ENCODE measurements at regions not wholly inside any gene's neighbourhood (a gene's known extent, or its start where the extent isn't known, plus 50 kb on each side); places are given as distances from the start of the nearest gene placed in this dataset.

DNA sequence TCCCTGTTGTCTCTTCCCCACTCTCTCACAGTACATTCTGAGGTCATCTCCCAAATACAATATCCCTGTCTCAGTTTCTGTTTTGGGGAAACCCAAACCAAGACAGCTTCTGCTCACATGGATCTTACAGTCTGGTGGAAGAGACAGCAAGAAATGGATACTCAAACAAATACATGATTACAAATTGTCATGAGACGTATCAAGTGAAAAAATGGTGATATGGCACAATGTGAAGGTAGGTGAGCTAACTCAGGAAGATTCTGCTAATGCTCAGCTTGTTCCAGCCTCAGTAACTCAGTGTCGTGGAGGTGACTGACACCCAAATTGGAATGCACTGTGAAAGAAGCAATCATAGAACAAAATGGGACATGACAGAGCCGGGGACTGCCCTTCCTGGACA, 68.3 kb downstream of the CHST1 start:
- H3K27me3 Mint-ChIP-seq (ENCODE audit: low read depth, poor library complexity) = peaks cover 43% of the 10 kb centered on the region
- DNase-seq = no peak
- H3K27ac Mint-ChIP-seq = no peak overlapping the region
- no peak overlapping the region for H3K4me3 Mint-ChIP-seq
- no peaks in the 10 kb centered on the region for H3K4me1 Mint-ChIP-seq
- H3K36me3 Mint-ChIP-seq (ENCODE audit: low read depth) = no peaks in the 10 kb centered on the region
- TF ChIP-seq, protein P1, sequence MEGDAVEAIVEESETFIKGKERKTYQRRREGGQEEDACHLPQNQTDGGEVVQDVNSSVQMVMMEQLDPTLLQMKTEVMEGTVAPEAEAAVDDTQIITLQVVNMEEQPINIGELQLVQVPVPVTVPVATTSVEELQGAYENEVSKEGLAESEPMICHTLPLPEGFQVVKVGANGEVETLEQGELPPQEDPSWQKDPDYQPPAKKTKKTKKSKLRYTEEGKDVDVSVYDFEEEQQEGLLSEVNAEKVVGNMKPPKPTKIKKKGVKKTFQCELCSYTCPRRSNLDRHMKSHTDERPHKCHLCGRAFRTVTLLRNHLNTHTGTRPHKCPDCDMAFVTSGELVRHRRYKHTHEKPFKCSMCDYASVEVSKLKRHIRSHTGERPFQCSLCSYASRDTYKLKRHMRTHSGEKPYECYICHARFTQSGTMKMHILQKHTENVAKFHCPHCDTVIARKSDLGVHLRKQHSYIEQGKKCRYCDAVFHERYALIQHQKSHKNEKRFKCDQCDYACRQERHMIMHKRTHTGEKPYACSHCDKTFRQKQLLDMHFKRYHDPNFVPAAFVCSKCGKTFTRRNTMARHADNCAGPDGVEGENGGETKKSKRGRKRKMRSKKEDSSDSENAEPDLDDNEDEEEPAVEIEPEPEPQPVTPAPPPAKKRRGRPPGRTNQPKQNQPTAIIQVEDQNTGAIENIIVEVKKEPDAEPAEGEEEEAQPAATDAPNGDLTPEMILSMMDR (IDR thresholded peaks at IDR 0.05) = no peak
- H3K9me3 Mint-ChIP-seq = peaks cover 4% of the 10 kb centered on the region

DNA sequence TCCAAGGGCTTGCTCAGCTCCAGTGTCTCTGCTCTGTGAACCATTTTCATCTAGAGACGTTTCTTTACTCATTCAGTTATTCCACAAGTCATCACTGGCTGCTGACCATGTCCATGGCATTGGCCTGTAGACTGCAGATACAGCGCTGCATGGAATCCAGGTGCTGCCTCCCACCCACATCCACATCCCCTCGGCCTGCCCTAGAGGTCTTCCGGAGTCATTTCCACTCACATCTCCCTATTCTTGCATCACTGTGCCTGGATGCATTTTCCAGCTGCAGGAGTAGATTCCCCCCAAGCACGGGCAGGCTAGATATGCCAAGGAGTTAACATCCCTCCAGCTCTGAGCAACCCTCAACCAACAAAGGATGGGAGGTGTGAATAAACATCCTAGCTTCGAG, 68.9 kb downstream of the CHST1 start:
- Mint-ChIP-seq H3K27ac (no peak overlapping the region), H3K9me3 (no peaks in the 10 kb centered on the region), H3K27me3 (ENCODE audit: low read depth, poor library complexity) (peaks cover 45% of the 10 kb centered on the region), H3K36me3 (ENCODE audit: low read depth) (no peaks in the 10 kb centered on the region), H3K4me3 (no peak overlapping the region), H3K4me1 (no peaks in the 10 kb centered on the region)
- DNase-seq = no peak
- TF ChIP-seq, protein P1 (IDR thresholded peaks at IDR 0.05) = no peak

DNA sequence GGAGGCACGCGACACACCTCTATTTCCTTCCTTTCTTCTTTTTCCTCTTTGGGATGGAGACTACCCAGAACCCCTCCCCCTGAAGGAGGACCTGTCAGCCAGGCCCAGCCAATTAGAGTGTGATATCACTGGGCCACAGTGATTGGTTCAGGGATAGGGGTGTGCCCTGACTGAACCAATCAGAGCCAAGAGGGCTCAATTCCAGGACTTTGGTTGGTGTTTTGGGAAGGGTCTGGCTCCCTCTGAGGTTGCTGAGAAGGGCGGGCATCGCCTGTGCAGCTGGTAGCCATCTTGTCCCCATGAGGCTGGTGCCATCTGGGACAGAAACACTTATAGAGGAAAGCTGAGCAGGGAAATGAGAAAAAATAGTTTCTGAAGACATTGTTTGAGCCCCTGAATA, 71.4 kb downstream of the CHST1 start:
- TF ChIP-seq, protein P1 (IDR thresholded peaks at IDR 0.05) = no peak
- no peaks in the 10 kb centered on the region for H3K4me1 Mint-ChIP-seq
- no peaks in the 10 kb centered on the region for H3K9me3 Mint-ChIP-seq

DNA sequence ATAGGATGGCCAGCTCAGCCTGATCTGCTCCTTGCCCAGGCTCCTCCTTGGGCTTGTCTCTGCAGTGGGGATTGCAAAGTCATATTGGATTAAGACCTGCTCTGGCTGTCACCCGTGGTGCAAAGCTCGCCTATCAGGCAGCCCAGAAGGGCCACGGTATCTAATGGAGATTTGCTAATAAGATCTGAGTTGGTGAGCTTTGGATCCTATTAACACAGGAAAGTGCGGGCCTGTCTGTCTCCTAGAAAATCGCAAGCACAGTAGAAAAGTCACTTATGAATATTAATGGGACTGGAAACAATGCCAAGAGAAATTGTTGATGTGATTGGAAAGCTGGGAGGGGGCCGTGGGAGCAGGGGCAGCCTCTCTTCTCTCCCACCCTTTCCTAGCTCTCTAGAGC, 72.8 kb downstream of the CHST1 start:
- H3K36me3 Mint-ChIP-seq (ENCODE audit: low read depth) = no peaks in the 10 kb centered on the region
- no peak overlapping the region for H3K4me3 Mint-ChIP-seq
- DNase-seq = no peak
- H3K4me1 Mint-ChIP-seq = no peaks in the 10 kb centered on the region
- H3K9me3 Mint-ChIP-seq = no peaks in the 10 kb centered on the region
- TF ChIP-seq, protein P1 (IDR thresholded peaks at IDR 0.05) = no peak
- no peak overlapping the region for H3K27ac Mint-ChIP-seq
- peaks cover 45% of the 10 kb centered on the region for H3K27me3 Mint-ChIP-seq (ENCODE audit: low read depth, poor library complexity)

More for the DNA sequence above, 71.4 kb downstream of the CHST1 start:
- no peaks in the 10 kb centered on the region for H3K36me3 Mint-ChIP-seq (ENCODE audit: low read depth)
- no peak overlapping the region for H3K27ac Mint-ChIP-seq
- H3K27me3 Mint-ChIP-seq (ENCODE audit: low read depth, poor library complexity) = peaks cover 42% of the 10 kb centered on the region
- DNase-seq = no peak
- H3K4me3 Mint-ChIP-seq = no peak overlapping the region

DNA sequence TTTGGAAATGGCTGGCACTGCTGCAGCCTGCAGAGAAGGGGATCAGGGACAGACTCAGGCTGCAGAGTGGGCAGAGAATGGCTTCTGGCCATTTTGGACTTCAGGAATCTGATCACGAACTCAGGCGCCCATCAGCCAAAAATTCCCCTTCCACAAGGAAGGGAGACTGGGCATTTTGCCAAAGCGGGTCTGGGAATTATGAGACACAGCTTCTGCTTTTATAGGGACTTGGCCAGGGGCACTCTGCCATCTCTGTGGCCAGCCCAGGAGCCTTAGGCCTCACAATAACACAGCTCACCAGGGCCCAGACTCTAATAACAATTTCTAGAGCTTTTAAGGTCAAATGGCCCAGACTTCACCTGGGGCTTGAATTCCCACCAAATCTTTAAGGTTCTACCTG, 74.7 kb downstream of the CHST1 start:
- H3K4me3 Mint-ChIP-seq = no peak overlapping the region

DNA sequence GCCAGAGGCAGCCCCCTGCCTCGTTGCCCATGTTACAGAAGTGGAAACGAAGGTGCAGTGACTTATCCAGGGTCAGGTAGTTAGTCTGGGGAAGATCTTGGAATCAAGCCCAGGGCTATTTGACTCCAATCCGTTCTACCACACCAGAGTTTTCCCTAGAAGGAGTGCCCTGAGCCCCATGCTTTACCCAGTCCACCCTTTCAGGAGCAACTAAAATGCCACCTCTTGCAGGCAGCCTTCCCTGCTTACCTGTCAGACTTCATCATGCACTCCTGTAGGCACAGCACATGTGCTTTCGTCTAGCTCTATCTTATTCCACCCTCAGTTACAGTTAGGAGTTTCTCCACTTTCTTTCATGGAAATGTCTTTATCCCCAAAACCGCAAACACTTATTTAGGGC, 80.2 kb downstream of the CHST1 start:
- Mint-ChIP-seq H3K9me3 (no peaks in the 10 kb centered on the region), H3K27me3 (ENCODE audit: low read depth, poor library complexity) (peaks cover 29% of the 10 kb centered on the region), H3K4me1 (no peaks in the 10 kb centered on the region), H3K4me3 (no peak overlapping the region), H3K36me3 (ENCODE audit: low read depth) (no peaks in the 10 kb centered on the region), H3K27ac (no peak overlapping the region)
- TF ChIP-seq, protein P1 (IDR thresholded peaks at IDR 0.05) = no peak
- DNase-seq = no peak

More for the DNA sequence above, 74.7 kb downstream of the CHST1 start:
- H3K9me3 Mint-ChIP-seq = no peaks in the 10 kb centered on the region
- TF ChIP-seq, protein P1 (IDR thresholded peaks at IDR 0.05) = no peak
- H3K36me3 Mint-ChIP-seq (ENCODE audit: low read depth) = no peaks in the 10 kb centered on the region
- DNase-seq = no peak
- no peaks in the 10 kb centered on the region for H3K4me1 Mint-ChIP-seq
- no peak overlapping the region for H3K27ac Mint-ChIP-seq
- peaks cover 34% of the 10 kb centered on the region for H3K27me3 Mint-ChIP-seq (ENCODE audit: low read depth, poor library complexity)

Measured in nephron progenitor cell (in vitro differentiated cells).